ENCODE measurements at regions not wholly inside any gene's neighbourhood (a gene's known extent, or its start where the extent isn't known, plus 50 kb on each side); places are given as distances from the start of the nearest gene placed in this dataset.

GRCh38 chr4:126718136-126718535, 914.6 kb upstream of the INTU start:
- TF ChIP-seq CTCF (IDR thresholded peaks at IDR 0.05) (no peak), POLR2AphosphoS5 (IDR thresholded peaks at IDR 0.05; ENCODE audit: insufficient read depth in 1 of 2, low read depth in 1 of 2) (no peak), POLR2A (IDR thresholded peaks at IDR 0.05) (no peak)
